ENCODE measurements at regions not wholly inside any gene's neighbourhood (a gene's known extent, or its start where the extent isn't known, plus 50 kb on each side); places are given as distances from the start of the nearest gene placed in this dataset.

GRCh38 chr9:80701061-80701460, 988.3 kb downstream of the TLE1 start:
- no peaks in the 10 kb centered on the region for H3K23me2 ChIP-seq (ENCODE audit: low read depth, low read length)
- TF ChIP-seq ASH2L (IDR thresholded peaks at IDR 0.05; ENCODE audit: low read length) (no peak), HDAC6 (IDR thresholded peaks at IDR 0.05; ENCODE audit: low read depth, low read length) (no peak), SRF (IDR thresholded peaks at IDR 0.05; ENCODE audit: low read depth, low read length) (no peak), RAD21 (IDR thresholded peaks at IDR 0.05 in 1 of 2, conservative IDR thresholded peaks at IDR 0.05 in 1 of 2; ENCODE audit: low read depth in 2 of 2, low read length in 2 of 2) (no peak), MAX (IDR thresholded peaks at IDR 0.05) (no peak), SIRT6 (IDR thresholded peaks at IDR 0.05; ENCODE audit: low read length) (no peak), KDM5A (IDR thresholded peaks at IDR 0.05; ENCODE audit: low read length) (no peak), RBBP5 (IDR thresholded peaks at IDR 0.05; ENCODE audit: borderline replicate concordance, low read depth, low read length) (no peak), NRF1 (IDR thresholded peaks at IDR 0.05; ENCODE audit: low read depth, low read length) (no peak), TAF7 (optimal IDR thresholded peaks at IDR 0.05; ENCODE audit: borderline replicate concordance, low read depth, low read length) (no peak), CREB1 (IDR thresholded peaks at IDR 0.05) (no peak), CBX5 (IDR thresholded peaks at IDR 0.05; ENCODE audit: low read depth, low read length) (no peak)
- no peak overlapping the region for H3K27ac ChIP-seq (ENCODE audit: low read depth, low read length)
- H2BK5ac ChIP-seq (ENCODE audit: low read depth, low read length), result no peak overlapping the region
- no peak overlapping the region for H4K8ac ChIP-seq (ENCODE audit: extremely low read depth, insufficient read depth, low read length)
- H3K79me1 ChIP-seq (ENCODE audit: low read depth, low read length), result no peaks in the 10 kb centered on the region
- H3K18ac ChIP-seq (ENCODE audit: extremely low read depth, low read length), result no peak overlapping the region
- no peaks in the 10 kb centered on the region for H4K20me1 ChIP-seq (replicated peaks in 1 of 2; ENCODE audit: control insufficient read depth in 1 of 2, insufficient read depth in 2 of 2, low read length in 2 of 2)
- no peak overlapping the region for H2BK12ac ChIP-seq (ENCODE audit: low read depth, low read length)
- no peaks in the 10 kb centered on the region for H3K9me3 ChIP-seq (ENCODE audit: insufficient read depth in 2 of 2, low read depth in 1 of 2, low read length in 1 of 2)
- peaks cover 0 to 10% (median 0%) of the 10 kb centered on the region in 4 experiments; a peak in 1 of 7 replicates for H3K4me1 ChIP-seq (replicated peaks in 1 of 4; ENCODE audit: control insufficient read depth in 3 of 4, insufficient read depth in 4 of 4, low read length in 3 of 4)
- CTCF ChIA-PET (ENCODE audit: partially characterized antibody), result no interaction called here
- H3K56ac ChIP-seq (replicated peaks; ENCODE audit: insufficient read length, low read depth, low read length), result no peak overlapping the region
- H3K4me2 ChIP-seq (ENCODE audit: insufficient read depth in 1 of 2, low read depth in 2 of 2, low read length in 2 of 2), result no peak overlapping the region
- no peak overlapping the region for H3K23ac ChIP-seq (ENCODE audit: insufficient read length)
- H3K14ac ChIP-seq (ENCODE audit: insufficient read length), result no peak overlapping the region
- H3K4me3 ChIP-seq (ENCODE audit: extremely low read depth in 1 of 4, insufficient read depth in 2 of 4, low read depth in 3 of 4, low read length in 4 of 4), result no peak overlapping the region
- H3K27me3 ChIP-seq (replicated peaks in 1 of 4; ENCODE audit: control insufficient read depth in 3 of 4, extremely low read depth in 1 of 4, insufficient read depth in 3 of 4, low read length in 3 of 4), result no peaks in the 10 kb centered on the region
- H3K79me2 ChIP-seq (ENCODE audit: control insufficient read depth in 1 of 2, insufficient read depth in 2 of 2, low read length in 2 of 2), result no peaks in the 10 kb centered on the region
- DNase-seq (ENCODE audit: low read depth in 1 of 2, low spot score in 2 of 2), result no peak
- POLR2A ChIA-PET (ENCODE audit: partially characterized antibody), result no interaction called here
- no peak overlapping the region for H3K4ac ChIP-seq (replicated peaks; ENCODE audit: insufficient read length, low read depth, low read length)
- no peak overlapping the region for H2AFZ ChIP-seq (ENCODE audit: low read length)
- no peak overlapping the region for H2BK120ac ChIP-seq (replicated peaks; ENCODE audit: low read depth, low read length)
- no peaks in the 10 kb centered on the region for H3K36me3 ChIP-seq (ENCODE audit: control insufficient read depth in 2 of 4, insufficient read depth in 4 of 4, low read length in 3 of 4)
- H4K91ac ChIP-seq (replicated peaks; ENCODE audit: insufficient read length, low read length), result no peak overlapping the region
- no peak overlapping the region for H2BK15ac ChIP-seq (ENCODE audit: low read length)
- H4K5ac ChIP-seq (ENCODE audit: insufficient read length, low read depth, low read length), result no peak overlapping the region
- no peak overlapping the region for H2AK5ac ChIP-seq (ENCODE audit: low read depth, low read length)
- no peak overlapping the region for H3K9ac ChIP-seq (replicated peaks in 1 of 4; ENCODE audit: extremely low read depth in 1 of 4, low read depth in 3 of 4, low read length in 3 of 4)
- no peak for FAIRE-seq
- H2BK20ac ChIP-seq (ENCODE audit: low read length), result no peak overlapping the region
